H54 (cell line): ENCODE measurements at regions not wholly inside any gene's neighbourhood (a gene's known extent, or its start where the extent isn't known, plus 50 kb on each side); places are given as distances from the start of the nearest gene placed in this dataset.

Source experiments
- DNase-seq: peaks from one replicate; pipeline ENCODE4 v3.0.0; 2011; ENCODE audit warnings: low spot score, mixed read lengths; ENCODE audit not compliant: insufficient read length
- FAIRE-seq: peaks from 3 replicates; lab custom pipeline; 2011; peaks lifted over from hg19 to GRCh38; lab: Jason Lieb, UNC
- POLR2A ChIP-seq: IDR thresholded peaks from 2 replicates; pipeline ENCODE4 v1.6.1; 2011; ENCODE audit warnings: low read depth, mild to moderate bottlenecking, low read length

- FAIRE-seq (no peak), DNase-seq (no peak)
- TF ChIP-seq POLR2A: no peak
These were observed 231.2 kb upstream of the TMTC1 start for GRCh38 chr12:30014991-30015390.

DNA sequence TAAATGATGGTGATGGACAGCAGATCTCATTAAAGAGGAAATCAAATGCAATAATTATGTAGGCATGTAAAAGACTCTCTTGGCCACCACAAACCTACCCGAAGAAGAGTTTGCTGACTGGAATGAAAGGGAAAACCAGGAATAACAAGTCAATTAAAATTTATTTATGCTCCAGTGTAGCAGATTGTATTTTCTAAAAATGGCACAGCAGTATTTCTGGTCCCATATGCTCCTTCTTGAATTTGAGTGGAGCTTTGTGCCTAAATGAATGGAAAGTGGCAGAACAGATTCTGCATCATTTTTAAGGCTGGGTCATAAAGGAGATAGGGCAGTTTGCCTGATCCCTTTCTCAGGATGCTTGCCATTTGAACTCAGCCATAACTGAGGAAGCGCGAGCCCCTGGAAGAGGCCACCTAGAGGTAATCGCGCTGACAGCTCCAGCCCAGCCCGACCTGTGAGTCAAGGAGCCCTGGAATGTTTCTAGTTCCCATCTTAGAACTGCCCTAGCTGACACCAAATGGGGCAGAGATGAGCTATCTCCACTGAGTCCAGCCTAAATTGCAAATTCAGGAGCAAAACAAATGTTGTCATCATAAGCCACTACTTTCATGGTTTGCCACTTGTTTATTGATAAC is 229.2 kb upstream of the TMTC1 start:
- FAIRE-seq (no peak), DNase-seq (no peak)
- TF ChIP-seq POLR2A: no peak

DNA sequence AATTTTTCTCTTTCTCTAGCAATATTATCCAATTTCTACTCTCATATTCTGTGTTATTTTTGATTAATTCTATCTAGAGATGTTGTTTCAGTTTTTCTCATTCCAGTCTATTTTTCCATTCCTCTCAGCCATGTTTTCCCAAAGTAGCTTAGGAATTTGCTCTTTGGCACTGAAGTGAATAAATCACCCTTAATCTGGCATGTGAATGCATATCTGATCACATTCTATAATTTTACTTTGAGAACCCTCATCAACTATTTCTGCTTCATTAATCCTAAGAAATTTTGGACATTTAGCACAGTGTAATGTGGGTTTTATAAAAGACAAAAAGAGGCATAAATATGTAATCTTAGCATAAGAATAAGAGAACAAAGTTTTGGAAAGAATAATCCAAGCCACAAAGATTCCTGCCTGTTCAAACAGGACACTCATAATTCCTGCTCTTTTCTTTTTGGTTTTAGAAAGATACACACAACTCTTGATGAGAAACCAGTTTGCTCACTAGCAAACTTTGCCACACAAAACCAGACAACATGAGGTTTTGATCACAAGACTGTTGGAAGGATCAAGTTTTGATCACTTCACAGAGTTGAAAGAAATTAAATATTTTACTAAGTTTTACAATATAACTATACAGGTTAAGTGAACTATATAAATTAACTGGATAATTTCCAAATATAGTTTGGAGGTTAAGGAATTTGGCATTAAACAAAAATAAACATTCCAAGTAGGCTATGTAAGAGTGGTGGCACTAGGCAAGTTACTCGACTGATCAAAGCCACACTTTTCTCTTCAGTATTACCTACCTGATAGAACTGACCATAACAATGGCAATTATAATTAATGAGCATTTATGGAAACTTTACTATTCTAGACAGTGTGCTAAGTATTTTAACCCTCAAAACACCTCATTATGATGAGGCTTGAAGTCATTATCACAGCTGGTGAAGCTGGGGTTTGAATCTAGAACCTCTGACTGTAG is 226.6 kb upstream of the TMTC1 start:
- no peak for TF ChIP-seq POLR2A
- FAIRE-seq: no peak
- no peak for DNase-seq

- FAIRE-seq: no peak
- TF ChIP-seq POLR2A: no peak
- DNase-seq: no peak
These were observed 222.3 kb upstream of the TMTC1 start for GRCh38 chr12:30006021-30006420.

DNA sequence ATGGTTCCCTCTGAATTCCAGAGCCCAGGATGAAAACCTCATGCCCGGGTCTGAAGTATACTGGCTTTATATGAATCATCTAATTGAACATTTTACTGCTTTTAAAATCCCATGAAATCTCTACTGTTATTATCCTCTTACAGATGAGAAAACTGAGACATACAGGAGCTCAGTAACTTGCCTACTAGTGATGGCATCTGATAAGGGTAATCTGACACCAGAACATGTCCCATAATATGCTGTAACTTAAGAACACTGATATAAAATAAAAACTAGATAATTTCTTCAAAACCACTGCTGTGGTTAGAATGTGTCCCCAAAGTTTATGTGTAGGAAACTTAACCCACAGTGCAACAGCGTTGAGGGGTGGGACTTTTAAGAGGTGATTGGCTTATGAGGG is 219.6 kb upstream of the TMTC1 start:
- DNase-seq (no peak), FAIRE-seq (no peak)
- no peak for TF ChIP-seq POLR2A

- FAIRE-seq (no peak), DNase-seq (no peak)
- TF ChIP-seq POLR2A: no peak
These were observed 218.9 kb upstream of the TMTC1 start for GRCh38 chr12:30002677-30003076.

- FAIRE-seq: no peak
- TF ChIP-seq POLR2A: no peak
- no peak for DNase-seq
These were observed 216.7 kb upstream of the TMTC1 start for GRCh38 chr12:30000401-30000800.

DNA sequence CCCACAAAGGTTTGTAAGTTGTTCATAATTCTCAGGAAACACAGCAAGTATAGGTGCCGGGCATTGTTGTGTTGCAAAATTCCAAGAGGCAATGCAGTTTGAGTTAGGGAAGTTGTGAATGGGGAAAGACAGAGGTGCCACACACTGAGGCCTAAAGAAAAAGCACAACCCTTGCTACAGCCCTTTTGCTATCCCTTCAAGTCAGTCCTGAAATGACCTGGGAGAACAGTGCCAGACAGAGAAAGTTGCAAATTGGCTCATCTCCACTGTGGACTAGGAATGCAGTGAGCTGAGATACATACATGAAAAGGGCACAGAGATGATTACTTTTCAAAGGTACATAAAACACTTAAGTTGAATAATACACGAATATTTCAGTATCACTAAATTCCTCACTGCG is 213.3 kb upstream of the TMTC1 start:
- TF ChIP-seq POLR2A: no peak
- DNase-seq: no peak
- no peak for FAIRE-seq

DNA sequence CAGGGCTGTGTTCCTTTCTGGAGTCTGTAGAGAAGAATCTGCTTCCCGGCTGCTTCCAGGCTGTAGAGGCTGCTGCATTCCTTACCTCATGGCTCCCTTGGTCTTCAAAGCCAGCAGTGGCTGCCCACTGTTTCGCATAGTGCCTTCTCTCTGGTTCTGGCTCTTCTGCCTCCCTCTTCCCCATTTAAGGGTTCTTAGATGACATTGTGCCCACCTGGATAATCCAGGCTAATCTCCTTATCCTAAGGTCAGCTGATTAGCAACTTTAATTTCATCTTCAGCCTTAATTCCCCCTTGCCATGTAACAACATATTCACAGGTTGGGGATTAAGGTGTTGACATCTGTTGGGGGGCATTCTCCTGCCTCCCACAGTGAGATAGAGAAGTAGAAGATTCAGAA is 208.6 kb upstream of the TMTC1 start:
- no peak for TF ChIP-seq POLR2A
- DNase-seq: no peak
- no peak for FAIRE-seq

GRCh38 chr12:29991924-29992323 is 208.2 kb upstream of the TMTC1 start:
- FAIRE-seq (no peak), DNase-seq (no peak)
- TF ChIP-seq POLR2A: no peak

DNA sequence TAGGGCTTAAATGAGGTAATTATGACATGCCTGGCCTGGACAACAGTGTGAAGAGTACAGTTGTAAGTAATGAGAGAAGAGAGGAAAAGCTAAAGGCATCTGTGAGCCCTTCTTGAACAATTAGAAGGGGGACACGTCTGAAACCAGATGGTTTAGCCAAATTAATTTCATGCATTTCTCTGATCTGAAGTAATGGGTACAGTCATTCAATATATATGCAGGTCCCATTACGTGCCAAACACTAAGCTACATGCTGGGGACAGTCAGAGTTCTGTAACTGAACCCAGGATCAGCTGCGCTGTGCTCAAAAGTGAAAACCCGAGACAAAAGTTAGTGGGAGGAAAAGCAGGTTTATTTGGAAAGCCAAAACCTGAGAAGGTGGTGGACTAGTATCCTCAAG is 207.2 kb upstream of the TMTC1 start:
- no peak for TF ChIP-seq POLR2A
- no peak for FAIRE-seq

GRCh38 chr12:29983851-29984250 is 200.1 kb upstream of the TMTC1 start:
- no peak for TF ChIP-seq POLR2A
- DNase-seq (no peak), FAIRE-seq (no peak)

More for the DNA sequence above, 207.2 kb upstream of the TMTC1 start:
- DNase-seq: no peak

GRCh38 chr12:29980304-29980703 is 196.6 kb upstream of the TMTC1 start:
- TF ChIP-seq POLR2A: no peak
- FAIRE-seq (no peak), DNase-seq (no peak)

DNA sequence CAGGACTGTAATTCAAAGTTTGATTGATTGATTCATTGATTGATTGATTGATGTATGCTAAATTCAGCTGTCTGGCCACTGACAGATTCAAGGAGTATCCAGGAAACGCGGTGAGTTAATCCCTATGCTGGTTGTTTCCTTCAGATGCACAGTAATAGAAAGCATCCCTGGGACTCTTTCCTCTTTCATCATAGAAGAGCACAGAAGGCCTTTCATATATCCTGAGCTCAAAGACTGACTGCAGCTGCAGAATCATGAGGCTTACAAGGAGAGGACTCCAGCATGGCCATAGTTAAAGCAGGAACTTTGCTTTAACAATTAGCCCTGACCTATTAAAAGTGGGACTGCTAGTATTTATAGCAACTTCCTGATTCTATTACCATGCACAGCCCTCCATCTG is 187.7 kb upstream of the TMTC1 start:
- no peak for TF ChIP-seq POLR2A
- DNase-seq: no peak
- FAIRE-seq: no peak
